Breast epithelium (tissue), 3 donors: ENCODE measurements at regions not wholly inside any gene's neighbourhood (a gene's known extent, or its start where the extent isn't known, plus 50 kb on each side); places are given as distances from the start of the nearest gene placed in this dataset.

Source experiments
- CTCF ChIP-seq, 3 donors: fragments of 450-650 bp; IDR thresholded peaks; one replicate each; pipeline ENCODE4 v1.5.1; 2016 to 2017; ENCODE audit warnings: antibody characterized with exemption in 3 of 3, mild to moderate bottlenecking in 3 of 3, moderate library complexity in 3 of 3
- POLR2A ChIP-seq: fragments of 450-650 bp; IDR thresholded peaks from one replicate; pipeline ENCODE4 v1.6.1; 2016; ENCODE audit warnings: antibody characterized with exemption, mild to moderate bottlenecking, moderate library complexity

GRCh38 chr21:28654406-28654805 lies 338.3 kb downstream of the LTN1 start:
- TF ChIP-seq CTCF (IDR thresholded peaks at IDR 0.05) (no peak), POLR2A (no peak)
